T-helper 22 cell (primary cell): ENCODE measurements at regions not wholly inside any gene's neighbourhood (a gene's known extent, or its start where the extent isn't known, plus 50 kb on each side); places are given as distances from the start of the nearest gene placed in this dataset.

Experiments used
- DNase-seq: peaks from one replicate; pipeline ENCODE4 v3.0.0-alpha.2; 2020; ENCODE audit warnings: low read depth

- no peak for DNase-seq
Measured at GRCh38 chr12:91852634-91853033, 293.0 kb downstream of the BTG1 start.

GRCh38 chr12:91851741-91852477 is 293.7 kb downstream of the BTG1 start:
- no peak for DNase-seq

- DNase-seq: no peak
Measured at GRCh38 chr12:91846466-91847055, 299.1 kb downstream of the BTG1 start.

DNA sequence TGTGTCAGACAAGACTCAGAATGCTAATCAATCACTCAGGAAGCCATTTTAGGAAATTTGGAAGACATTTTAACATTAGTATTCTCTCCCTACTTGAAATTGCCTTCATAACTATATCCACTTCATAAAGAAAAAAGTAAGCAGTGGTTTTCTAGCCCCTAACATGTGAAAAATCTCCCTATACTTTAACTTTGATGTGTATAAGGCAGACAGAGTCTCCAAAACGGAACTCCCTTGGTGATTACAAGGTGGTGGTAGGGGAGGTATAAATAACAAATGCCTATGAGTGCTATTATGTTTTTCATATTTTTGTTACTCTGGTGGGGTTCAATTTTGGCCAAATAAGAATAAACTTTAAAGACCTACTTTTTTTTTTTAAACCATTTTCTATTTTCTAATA is 300.3 kb downstream of the BTG1 start:
- DNase-seq: no peak

DNA sequence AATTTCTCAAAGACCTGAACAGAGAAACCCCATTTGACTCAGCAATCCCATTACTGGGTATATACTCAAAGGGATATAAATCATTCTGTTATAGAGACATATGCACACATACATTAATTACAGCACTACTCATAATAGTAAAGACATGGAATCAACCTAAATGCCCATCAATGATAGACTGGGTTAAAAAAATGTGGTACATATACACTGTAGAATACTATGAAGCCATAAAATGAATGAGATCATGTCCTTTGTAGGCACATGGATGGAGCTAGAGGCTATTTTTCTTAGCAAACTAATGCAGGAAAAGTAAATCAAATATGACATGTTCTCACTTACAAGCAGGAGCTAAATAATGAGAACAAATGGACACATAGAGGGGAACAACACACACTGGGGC is 303.8 kb downstream of the BTG1 start:
- DNase-seq: no peak

GRCh38 chr12:91836696-91837095 is 308.9 kb downstream of the BTG1 start:
- DNase-seq: no peak

DNA sequence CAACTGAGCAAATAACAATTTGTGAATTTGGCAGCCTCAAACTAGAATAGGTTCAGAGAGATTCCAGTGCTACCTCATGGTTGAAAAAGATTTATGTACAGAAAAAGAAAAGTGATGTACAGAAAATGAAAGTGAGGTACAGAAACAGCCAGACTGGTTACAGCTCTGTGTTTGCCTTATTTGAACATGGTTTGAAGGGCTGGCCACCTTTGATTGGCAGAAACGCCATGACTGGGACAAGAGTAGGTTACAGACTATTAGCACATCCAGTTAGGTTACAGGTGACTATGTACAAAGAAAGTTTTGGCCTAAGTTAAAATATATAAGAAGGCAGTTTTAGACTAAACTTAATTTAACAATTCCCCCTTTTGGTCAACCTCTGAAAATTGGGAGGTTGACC is 309.4 kb downstream of the BTG1 start:
- DNase-seq: no peak

- no peak for DNase-seq
Measured at GRCh38 chr12:91835693-91836092, 310.0 kb downstream of the BTG1 start.

- no peak for DNase-seq
Measured at GRCh38 chr12:91833780-91834359, 311.8 kb downstream of the BTG1 start.

DNA sequence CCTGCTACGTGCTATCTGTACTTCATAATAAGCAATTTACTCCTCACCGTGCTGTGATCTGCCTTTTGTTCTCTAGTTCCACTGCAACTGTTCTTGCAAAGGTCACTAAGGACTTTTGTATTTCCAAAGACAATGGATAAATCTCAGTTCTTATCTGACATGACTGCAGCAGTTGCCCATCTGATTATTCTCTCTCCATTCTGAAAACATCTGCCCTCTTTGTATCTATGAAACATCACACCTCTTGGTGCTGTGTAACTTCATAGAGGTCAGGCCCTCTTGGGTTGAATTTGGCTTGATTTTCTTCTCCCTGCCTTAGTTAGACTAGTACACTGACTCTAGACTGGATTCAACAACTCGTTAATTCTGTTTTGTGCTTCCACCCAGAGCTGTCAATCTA is 319.6 kb downstream of the BTG1 start:
- DNase-seq: no peak

DNA sequence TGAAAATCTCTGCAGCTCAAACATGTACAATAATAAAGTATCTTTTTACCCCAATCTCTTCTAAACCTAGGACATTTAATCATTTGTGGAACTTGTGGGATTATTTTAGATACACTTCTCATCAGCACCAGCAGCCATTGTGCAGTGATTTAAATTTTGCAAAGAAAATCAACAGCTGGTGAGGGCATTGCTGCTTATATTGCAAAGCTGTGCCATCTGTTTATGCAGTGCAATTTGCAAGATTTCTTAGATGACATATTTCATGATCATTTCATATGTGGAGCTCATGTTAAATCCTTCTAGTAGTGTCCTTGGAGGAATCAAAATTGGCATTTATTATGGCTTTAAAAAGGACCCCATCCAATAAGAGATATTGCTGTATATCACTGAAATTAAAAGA is 320.7 kb downstream of the BTG1 start:
- no peak for DNase-seq

- DNase-seq: no peak
Measured at GRCh38 chr12:91819132-91819447, 326.6 kb downstream of the BTG1 start.

DNA sequence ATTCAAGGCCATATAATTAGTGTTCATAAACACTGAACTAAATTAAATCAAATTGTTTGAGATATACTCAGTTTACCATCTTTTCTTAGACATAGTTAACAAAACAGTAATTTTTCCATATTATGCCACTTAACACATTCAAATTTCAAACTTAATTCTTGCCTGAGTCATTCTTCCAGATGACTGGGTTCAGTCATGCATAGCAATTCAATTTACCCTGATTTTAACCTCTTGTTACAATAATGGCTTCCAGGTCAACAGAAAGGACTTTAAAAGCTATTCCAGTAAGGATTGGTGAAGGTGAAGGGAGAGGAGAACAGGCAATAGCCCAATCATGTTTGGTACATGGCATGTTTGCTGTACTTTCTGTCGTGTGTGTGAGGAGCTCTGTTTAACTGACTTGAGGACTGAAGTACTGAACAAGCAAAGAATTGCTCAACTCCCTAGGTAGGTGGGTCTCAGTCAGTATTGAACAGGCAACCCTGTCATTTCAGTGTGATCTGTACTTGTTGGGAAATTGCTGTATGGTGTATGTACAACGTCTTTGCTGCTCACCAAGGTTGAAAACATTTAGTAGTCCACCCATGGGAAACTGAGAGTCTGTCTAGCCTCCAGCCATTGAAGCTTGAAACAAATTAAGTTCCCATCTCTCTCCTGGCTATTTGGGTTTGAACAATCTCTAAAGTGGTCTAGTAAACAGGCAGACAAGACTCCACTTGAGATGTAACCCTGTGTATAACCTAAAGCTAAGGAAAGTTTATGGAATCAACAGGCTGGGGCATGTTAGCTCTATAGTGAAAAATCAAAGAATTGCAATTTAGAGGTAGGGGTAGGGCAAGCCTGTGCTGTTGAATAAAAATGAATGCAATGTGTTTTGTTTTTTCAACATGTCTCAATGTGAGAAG is 327.2 kb downstream of the BTG1 start:
- DNase-seq: no peak

GRCh38 chr12:91817517-91817916 is 328.1 kb downstream of the BTG1 start:
- no peak for DNase-seq

DNA sequence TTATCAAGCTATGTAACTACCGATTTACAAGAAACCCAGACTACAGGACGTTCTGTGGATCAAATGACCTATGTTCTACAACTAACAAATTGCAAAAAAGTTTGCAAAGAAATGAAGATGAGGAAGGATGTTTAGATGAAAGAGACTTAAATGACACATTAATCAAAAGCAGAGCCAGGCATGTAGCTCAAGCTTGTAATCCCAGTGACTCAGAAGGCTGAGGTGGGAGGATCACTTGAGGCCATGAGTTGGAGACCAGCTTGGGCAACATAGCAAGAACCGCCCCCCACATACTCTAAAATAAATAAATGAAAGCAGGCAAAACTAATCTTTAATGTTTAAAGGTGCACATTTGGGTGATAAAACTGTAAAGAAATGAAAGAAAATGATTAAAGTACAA is 331.9 kb downstream of the BTG1 start:
- no peak for DNase-seq

GRCh38 chr12:91811481-91812287 is 334.0 kb downstream of the BTG1 start:
- peak; percentile 23 for DNase-seq

- DNase-seq: no peak
Measured at GRCh38 chr12:91810531-91811451, 334.9 kb downstream of the BTG1 start.

- DNase-seq: no peak
Measured at GRCh38 chr12:91810077-91810476, 335.6 kb downstream of the BTG1 start.

DNA sequence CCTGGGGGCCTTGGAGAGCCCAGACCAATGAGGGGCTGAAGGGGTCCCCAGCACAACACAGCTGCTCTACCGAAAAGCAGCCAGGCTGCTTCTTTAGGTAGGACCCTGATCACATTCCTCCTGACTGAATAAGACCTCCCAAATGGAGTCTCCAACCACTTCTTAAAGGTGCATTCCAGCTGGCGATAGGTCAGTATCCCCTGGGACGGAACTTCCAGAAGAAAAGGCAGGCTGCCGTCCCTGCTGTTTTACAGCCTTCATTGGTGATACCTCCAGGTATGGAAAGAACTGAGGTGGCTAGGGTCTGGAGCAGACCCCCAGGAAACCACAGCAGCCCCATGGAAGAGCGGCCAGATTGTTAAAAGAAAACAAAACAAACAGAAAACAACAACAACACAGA is 340.6 kb downstream of the BTG1 start:
- DNase-seq: no peak

DNA sequence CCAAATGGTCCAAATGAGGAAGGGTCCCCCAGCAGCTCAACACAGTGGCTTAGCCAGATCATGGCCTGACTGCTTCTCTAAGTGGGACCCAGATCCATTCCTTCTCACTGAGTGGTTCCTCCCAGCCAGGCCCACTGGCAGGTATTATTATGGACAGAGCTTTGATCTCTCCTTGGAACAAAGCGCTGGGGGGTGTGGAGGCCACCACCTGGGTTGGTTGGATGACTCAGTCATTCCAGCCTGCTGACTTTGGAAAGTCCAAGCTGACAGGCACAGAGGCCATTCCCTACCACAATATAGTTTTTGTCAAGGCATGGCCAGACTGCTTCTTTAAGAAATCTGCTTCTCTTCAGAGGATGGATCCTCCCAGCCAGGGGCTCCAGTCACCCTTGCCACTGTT is 341.1 kb downstream of the BTG1 start:
- DNase-seq: no peak

- DNase-seq: no peak
Measured at GRCh38 chr12:91801048-91801447, 344.6 kb downstream of the BTG1 start.
